Stimulated activated CD8-positive, alpha-beta memory T cell treated with anti-CD3 and anti-CD28 coated beads, Interleukin-7, amount 100 ng/mL, for 48 hours (primary cell): ENCODE measurements at regions not wholly inside any gene's neighbourhood (a gene's known extent, or its start where the extent isn't known, plus 50 kb on each side); places are given as distances from the start of the nearest gene placed in this dataset.

Experiments used
- DNase-seq, 2 donors: peaks; one replicate each; pipeline ENCODE4 v3.0.0-alpha.2; 2020; ENCODE audit warnings: low read depth in 1 of 2; ENCODE audit errors: extremely low read depth in 1 of 2

DNA sequence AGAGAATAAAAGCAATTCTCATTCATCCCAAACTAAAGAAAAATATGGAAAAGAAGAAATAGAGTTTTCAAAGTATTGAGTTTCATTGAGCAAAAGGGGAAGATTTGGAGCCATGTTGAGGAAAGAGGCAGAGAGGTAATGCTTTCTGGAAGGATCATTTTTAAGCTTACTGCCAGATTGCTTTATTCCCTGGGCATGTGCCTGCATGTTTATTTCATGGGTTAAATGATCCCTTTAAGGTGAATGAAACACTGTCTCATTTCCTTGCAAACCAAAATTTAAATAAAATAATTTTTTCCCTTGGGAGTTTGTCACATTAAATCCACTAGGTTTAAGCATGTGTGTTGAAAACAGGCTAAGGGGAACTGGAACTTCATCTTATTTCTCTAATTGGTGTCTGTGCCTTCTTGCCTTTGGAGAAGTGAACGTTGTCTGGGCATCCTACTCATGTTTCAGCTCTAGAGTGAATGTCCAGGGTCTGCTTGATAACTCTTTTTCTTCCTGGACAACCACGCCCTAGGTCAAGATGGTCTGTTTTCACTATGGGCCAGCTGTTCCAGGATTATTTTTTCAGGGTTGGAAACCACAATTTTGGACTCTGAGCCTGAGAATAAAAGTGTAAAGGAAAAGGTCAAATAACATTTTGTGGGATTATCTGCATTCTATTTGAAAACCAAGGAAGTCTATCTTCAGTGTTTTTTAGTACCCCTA, 114.1 kb upstream of the ELL2 start:
- no peak for DNase-seq

DNA sequence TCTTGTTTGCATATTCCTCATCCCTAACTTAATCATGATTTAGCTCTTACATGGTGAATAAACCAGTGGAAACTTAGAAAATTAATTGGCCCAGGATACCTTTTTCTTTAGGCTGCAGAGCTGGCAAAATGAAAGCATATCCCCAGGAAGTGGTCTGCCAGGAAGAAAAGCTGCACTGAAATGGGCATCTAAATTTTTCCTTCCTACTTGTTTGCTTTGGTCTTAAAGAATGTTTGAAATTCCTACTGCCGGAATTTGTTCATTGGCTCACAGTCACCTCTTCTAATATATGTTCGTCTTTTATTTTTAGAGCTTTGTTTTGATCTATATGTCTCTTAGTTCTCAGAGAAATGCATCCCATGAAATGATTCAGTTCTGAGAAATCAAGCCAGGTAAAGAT, 113.2 kb upstream of the ELL2 start:
- DNase-seq, result no peak

GRCh38 chr5:96074460-96074859, 112.8 kb upstream of the ELL2 start:
- DNase-seq, result no peak

GRCh38 chr5:96072791-96073165, 111.1 kb upstream of the ELL2 start:
- no peak for DNase-seq

- DNase-seq, result no peak
Observed at GRCh38 chr5:96072138-96072790, 110.6 kb upstream of the ELL2 start.

DNA sequence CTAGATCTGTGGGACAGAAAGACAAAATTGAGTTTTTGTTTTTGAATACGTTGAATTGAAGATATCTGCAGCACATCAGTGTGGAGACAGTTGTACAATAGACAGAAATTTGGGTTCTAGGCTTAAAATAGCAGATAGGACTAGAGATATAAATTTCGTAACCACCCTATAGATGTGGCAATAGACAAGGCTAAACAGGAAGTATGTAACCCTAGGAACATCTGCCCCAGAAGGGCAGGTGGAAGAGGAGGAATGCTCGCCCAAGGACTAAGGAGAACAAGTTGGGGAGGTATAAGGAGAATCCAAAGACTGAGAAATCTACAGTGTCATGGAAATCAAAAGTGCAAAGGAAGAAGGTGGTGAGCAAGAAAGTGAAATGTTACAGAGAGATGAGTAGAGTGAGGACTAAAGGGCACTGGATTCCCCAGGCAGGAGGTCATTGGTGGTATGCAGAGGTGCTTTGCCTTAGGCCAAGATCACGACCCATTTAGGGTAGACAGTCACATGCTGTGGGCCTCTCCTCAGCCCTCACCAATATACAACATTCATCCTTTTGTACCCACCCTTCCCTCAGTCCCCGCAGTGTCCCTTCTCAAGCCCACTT, 109.1 kb upstream of the ELL2 start:
- DNase-seq, result no peak

DNA sequence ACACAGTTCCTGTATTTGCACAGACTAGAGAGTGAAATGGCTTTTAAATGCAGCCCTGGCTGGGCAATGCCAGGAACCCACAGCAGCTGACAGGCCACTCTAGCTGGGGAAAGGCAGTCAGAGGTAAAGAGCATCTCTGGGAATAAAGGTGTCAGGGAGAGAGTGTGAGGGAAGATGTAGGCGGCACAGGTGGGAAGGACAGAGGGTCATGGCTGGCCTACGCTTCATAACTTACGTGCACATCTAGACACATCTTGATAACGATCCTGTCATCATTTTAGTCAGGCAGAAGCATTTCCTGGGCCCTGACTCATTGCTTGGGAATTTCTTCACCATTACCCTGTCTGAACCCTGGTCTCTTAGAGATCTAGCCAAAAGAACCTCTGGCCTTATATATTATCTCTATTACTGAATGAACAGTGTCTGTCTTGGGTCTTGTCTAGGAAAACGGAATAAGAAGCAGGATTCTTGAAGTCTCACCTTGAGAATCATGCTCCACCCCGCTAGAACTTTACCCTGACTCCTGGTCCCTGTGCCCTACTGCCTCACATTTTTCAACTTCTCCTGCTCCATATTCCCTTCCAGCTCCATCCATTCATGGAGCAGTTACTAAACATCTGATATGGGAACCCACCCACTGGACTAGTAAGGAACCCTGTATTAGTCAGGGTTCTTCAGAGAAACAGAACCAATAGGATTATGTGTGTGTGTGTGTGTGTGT, 106.4 kb upstream of the ELL2 start:
- no peak for DNase-seq

- DNase-seq, result no peak
Observed at GRCh38 chr5:96067251-96067650, 105.6 kb upstream of the ELL2 start.

DNA sequence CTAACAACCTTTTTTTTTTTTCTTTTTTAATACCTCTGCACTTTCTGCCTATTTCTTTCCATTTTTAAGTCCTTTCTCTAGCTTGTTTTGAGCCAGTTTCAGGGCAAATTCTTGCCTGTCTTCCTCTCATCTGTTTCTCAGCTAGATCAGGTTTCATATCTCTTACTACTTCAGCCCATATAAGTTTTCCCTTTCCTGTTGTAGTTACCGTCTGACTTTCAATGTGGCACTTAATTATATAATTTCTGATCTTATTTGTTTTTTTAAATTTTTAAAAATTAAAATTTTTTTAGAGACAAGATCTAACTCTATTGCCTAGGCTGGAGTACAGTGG, 104.7 kb upstream of the ELL2 start:
- DNase-seq, result no peak

GRCh38 chr5:96065685-96066385, 104.2 kb upstream of the ELL2 start:
- DNase-seq, result no peak

- no peak for DNase-seq
Observed at GRCh38 chr5:96064877-96065276, 103.2 kb upstream of the ELL2 start.

DNA sequence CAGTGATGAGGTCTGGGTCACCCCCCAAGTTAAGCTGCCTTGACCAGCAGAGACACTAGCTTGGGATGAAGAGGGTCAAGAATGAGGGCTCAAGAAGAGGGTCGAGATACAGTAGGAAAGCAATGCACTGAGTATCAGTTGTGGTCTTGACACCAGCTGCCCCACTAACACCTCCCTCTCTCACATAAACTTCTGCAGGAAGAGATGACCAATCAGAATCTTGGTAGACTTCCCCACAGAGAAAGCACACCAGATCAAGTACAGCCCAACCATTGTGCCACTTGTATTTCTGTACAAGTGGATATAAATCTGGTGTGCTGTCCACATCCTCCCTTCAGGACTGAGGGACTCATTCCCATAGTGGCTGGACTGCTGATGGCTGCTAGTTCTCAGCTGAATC, 101.2 kb upstream of the ELL2 start:
- no peak for DNase-seq

DNA sequence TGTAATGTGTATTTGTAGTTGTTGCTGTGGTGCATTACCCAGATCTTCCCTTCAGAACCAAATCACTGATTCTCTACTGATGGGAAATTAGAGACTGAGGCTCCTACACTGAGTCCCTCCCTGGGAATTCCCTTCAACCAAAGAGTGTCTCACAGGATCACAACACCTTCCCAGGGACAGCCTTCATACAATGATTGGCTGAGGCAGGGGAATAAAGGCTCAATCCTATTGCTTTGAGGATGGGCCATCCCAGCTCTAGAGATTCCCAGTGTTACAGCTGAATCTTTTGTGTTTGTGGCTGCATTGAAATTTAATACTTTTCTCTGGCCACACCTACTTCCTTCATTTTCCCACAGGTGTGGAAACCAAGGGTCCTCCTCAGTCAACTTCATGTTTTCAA, 96.4 kb upstream of the ELL2 start:
- DNase-seq, result no peak

DNA sequence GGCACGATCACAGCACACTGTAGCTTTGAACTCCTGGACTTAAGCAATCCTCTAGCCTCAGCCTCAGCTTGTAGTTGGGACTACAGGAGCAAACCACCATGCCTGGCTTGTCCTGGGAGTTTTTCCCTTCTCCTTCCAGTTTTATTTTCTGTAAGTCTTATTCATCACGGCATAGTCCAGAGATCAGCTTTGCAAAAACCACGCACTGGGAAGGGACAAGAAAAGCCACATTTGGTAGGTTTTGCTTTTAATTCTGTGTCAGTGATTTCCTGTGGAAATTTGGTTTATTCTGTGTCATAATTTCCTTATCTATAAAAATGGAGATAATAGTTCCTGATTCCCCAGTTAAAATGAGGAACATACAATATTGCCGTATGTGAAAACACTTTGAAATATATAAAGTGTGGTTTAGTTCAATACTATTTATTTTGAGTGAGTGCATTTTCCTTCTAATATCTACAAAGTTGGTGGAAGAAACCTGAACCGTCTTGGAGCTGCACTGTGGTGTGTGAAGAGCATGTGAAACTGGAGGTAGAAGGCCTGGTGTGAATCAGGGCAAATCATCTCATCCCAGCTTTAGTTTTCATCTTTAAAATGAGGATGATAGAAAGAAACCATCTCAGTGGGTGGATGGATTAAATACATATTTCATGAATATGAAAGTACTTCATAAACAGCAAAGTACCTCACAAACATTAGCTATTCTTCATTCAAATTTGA, 92.8 kb upstream of the ELL2 start:
- no peak for DNase-seq

DNA sequence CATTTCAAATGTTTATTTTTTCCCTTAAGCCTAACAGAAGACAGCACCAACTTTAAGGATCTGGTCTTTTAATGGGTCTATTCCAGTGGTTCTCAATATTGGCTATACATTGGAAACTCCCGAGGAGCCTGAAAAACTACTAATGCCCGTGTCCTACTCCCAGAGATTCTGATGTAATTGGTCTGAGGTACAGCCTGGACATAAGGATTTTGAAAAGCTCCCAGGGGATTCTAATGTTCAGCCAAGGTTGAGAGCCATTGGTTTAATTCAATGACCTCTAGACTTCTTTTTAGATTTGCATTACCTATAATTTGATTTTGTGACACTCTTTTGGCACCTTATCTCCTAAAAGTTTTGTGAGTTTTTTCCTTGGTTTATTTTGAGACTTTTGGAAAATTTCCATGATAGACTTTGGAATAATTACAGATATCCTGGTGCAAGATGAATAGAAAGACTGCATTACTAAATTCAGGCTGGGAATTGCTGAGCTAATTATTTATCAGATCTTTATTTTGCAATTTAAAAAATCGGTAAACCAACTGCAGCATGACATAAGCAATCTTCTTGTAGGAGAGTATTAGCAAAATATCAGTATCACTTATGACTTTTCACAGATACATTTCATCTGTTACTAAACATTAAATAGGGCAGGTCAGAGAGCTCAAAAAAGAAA, 91.5 kb upstream of the ELL2 start:
- no peak for DNase-seq

DNA sequence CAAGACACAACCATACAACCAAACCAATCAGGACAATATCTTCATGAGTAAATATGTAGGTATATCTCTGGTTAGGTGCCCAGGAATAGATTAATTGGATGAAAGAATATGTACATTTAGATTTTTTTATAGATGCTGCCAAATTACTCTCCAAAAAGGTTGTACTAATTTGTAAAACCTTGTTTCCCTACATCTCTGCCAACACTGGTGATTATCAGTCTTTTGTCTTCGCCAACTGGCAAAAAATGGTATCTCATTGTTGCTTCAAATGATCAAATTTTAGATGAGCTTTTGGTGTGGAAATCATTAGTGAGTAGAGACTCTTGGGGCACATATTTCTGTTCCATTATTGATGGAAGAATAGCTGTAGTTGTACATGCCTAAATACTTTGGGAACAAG, 90.7 kb upstream of the ELL2 start:
- DNase-seq, result no peak

DNA sequence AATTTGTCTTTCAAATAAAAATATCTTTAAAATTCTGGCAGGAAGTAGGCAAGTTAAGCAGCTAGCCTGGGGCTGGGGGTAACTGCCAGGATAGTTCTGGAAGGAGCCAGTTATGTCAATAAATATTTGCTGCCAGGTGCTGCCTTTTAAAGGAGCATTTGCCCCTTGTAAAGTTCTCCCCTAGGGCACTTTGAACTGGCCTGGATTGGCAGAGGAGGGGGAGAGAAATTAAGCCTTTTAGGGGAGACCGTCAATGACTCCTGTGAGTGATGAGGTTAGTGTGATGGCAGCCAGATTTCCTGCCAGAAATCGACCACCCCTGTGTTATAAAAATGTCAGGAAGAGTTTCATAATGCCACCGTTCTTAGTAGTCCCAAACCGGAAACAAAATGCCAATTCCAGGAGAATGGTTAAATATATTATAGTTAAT, 89.8 kb upstream of the ELL2 start:
- no peak for DNase-seq

GRCh38 chr5:96050273-96050880, 88.7 kb upstream of the ELL2 start:
- DNase-seq, result no peak

DNA sequence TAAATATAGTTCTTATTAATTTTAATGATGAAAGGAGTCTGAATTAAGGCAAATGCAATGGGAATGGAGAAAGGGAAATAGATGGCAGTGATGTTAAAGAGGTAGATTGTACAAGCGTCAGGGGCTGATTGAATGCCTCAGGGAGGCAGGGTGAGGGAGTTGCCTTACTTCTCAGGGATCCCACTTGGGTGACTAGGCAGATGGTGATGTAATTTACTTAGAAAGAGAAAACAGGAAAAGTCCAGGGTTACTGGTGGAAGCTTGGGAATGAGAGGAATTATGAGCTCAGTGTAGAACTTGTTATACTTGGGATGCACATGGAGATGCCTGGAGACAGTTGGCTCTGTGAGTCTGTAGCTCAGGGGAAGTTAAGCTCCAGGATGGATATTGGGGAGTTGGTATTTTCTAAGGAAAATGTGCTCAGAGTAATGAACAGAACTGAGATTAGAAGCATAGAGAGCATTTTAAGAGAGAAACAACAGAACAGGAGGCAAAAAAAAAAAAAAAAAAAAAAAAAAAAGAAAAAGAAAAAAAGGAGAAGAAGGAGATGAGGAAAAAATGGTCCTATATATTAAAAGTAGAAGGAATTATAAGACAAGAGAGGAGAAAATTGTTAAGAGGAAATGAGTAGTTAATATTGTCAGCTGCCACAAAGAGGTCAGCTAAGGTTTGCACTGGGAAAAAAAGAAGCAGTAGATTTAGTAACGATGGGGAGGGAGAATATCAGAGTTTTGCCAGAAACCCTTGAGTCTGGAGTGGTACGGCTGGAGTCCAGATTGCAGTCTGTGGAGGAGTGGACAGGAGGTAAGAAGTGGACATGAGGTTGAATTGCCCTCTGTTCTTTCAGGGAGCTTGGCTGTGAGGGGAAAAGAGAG, 88.0 kb upstream of the ELL2 start:
- DNase-seq, result no peak
